BJ (cell line): ENCODE measurements at regions not wholly inside any gene's neighbourhood (a gene's known extent, or its start where the extent isn't known, plus 50 kb on each side); places are given as distances from the start of the nearest gene placed in this dataset.

Experiments
- CTCF ChIA-PET: fragments of 350-600 bp; formaldehyde crosslinking; extraction: SDS; loops from one replicate; lab custom pipeline; 2021; ENCODE audit warnings: antibody characterized with exemption, inconsistent platforms; lab: Yijun Ruan, JAX
- POLR2A ChIA-PET: fragments of 300-600 bp; sonication (Branson Sonifier 250); formaldehyde crosslinking; extraction: SDS; loops from one replicate; lab custom pipeline; 2021; ENCODE audit warnings: antibody characterized with exemption; lab: Charles Lee
- DNase-seq: peaks from one replicate; pipeline ENCODE4 v3.0.0-alpha.2; 2011; ENCODE audit warnings: low read depth
- H3K27me3 ChIP-seq: 2 replicates; pipeline ENCODE4 v1.6.0; 2011; ENCODE audit warnings: low read length; ENCODE audit not compliant: control insufficient read depth, insufficient read depth
- H3K36me3 ChIP-seq: 2 replicates; pipeline ENCODE4 v1.5.1; 2011; ENCODE audit warnings: low read length; ENCODE audit not compliant: control insufficient read depth, insufficient read depth
- H3K4me3 ChIP-seq: 2 replicates; pipeline ENCODE4 v1.5.1; 2011; ENCODE audit warnings: low read depth, mild to moderate bottlenecking, control low read depth, low read length
- CTCF ChIP-seq: IDR thresholded peaks from 2 replicates; pipeline ENCODE4 v1.5.1; 2011; ENCODE audit warnings: low read depth, mild to moderate bottlenecking, control low read depth, inconsistent platforms, low read length, moderate library complexity; ENCODE audit not compliant: insufficient read depth

- CTCF ChIA-PET, result no interaction called here
- no peak for TF ChIP-seq CTCF
Observed at GRCh38 chr22:27628891-27629631, 172.5 kb downstream of the MN1 start.

GRCh38 chr22:27629908-27630673, 171.5 kb downstream of the MN1 start:
- ChIA-PET POLR2A (no interaction called here), CTCF (no interaction called here)
- Histone ChIP-seq H3K36me3 (no peaks in the 10 kb centered on the region), H3K4me3 (no peak overlapping the region), H3K27me3 (no peaks in the 10 kb centered on the region)
- DNase-seq, result no peak
- no peak for TF ChIP-seq CTCF

More at GRCh38 chr22:27628891-27629631, 172.5 kb downstream of the MN1 start:
- Histone ChIP-seq H3K36me3 (no peaks in the 10 kb centered on the region), H3K4me3 (no peak overlapping the region), H3K27me3 (no peaks in the 10 kb centered on the region)
- POLR2A ChIA-PET, result no interaction called here
- no peak for DNase-seq

- no peaks in the 10 kb centered on the region for H3K27me3 ChIP-seq
- ChIA-PET POLR2A (no interaction called here), CTCF (no interaction called here)
- no peak for TF ChIP-seq CTCF
- no peak overlapping the region for H3K4me3 ChIP-seq
- no peak for DNase-seq
- H3K36me3 ChIP-seq, result no peaks in the 10 kb centered on the region
Observed at GRCh38 chr22:27630754-27631153, 170.8 kb downstream of the MN1 start.

GRCh38 chr22:27631641-27632040, 169.9 kb downstream of the MN1 start:
- ChIA-PET CTCF (no interaction called here), POLR2A (no interaction called here)
- no peak overlapping the region for H3K4me3 ChIP-seq
- no peak for TF ChIP-seq CTCF
- no peak for DNase-seq
- H3K27me3 ChIP-seq, result peaks cover 2% of the 10 kb centered on the region
- H3K36me3 ChIP-seq, result no peaks in the 10 kb centered on the region

- ChIA-PET POLR2A (no interaction called here), CTCF (no interaction called here)
- H3K36me3 ChIP-seq, result no peaks in the 10 kb centered on the region
- DNase-seq, result no peak
- TF ChIP-seq CTCF, result no peak
- peaks cover 4% of the 10 kb centered on the region for H3K27me3 ChIP-seq
- no peak overlapping the region for H3K4me3 ChIP-seq
Observed at GRCh38 chr22:27632451-27633295, 168.9 kb downstream of the MN1 start.
